CD14-positive monocyte (primary cell): ENCODE measurements at regions not wholly inside any gene's neighbourhood (a gene's known extent, or its start where the extent isn't known, plus 50 kb on each side); places are given as distances from the start of the nearest gene placed in this dataset.

Experiments used
- DNase-seq, 3 donors: peaks; one replicate each; pipeline ENCODE4 v3.0.0-alpha.2; 2011 to 2022
- H2AFZ ChIP-seq: 2 replicates; pipeline ENCODE4 v1.6.0; 2012; ENCODE audit warnings: mild to moderate bottlenecking, low read depth, low read length, inconsistent platforms; ENCODE audit not compliant: insufficient read depth, poor library complexity, severe bottlenecking
- H3K27ac ChIP-seq, 2 donors: 1 replicate in 1 of 2; 2 replicates in 1 of 2; pipeline ENCODE4 v1.5.1; 2012 to 2013; ENCODE audit warnings: low read length in 2 of 2, control low read depth in 1 of 2, inconsistent platforms in 1 of 2, low read depth in 1 of 2, mild to moderate bottlenecking in 1 of 2
- H3K27me3 ChIP-seq, 2 donors: one replicate each; pipeline versions ENCODE4 v1.6.0 to v1.6.1; 2011 to 2013; ENCODE audit warnings: low read length in 2 of 2; ENCODE audit not compliant: control insufficient read depth in 2 of 2, insufficient read depth in 2 of 2
- H3K36me3 ChIP-seq, 2 donors: replicated peaks in 1 of 2; 1 replicate in 1 of 2; 2 replicates in 1 of 2; pipeline versions ENCODE4 v1.5.1 to v1.6.1; 2012 to 2013; ENCODE audit warnings: low read length in 2 of 2, control low read depth in 1 of 2, inconsistent platforms in 1 of 2, mild to moderate bottlenecking in 1 of 2; ENCODE audit not compliant: insufficient read depth in 2 of 2, control insufficient read depth in 1 of 2
- H3K4me1 ChIP-seq, 2 donors: 1 replicate in 1 of 2; 2 replicates in 1 of 2; pipeline versions ENCODE4 v1.5.1 to v1.6.1; 2012 to 2013; ENCODE audit warnings: low read length in 2 of 2, control low read depth in 1 of 2, inconsistent platforms in 1 of 2, mild to moderate bottlenecking in 1 of 2, moderate library complexity in 1 of 2; ENCODE audit not compliant: insufficient read depth in 2 of 2, control insufficient read depth in 1 of 2
- H3K4me2 ChIP-seq: replicated peaks from 2 replicates; pipeline ENCODE3; 2012; ENCODE audit warnings: low read length, moderate library complexity, mild to moderate bottlenecking; ENCODE audit not compliant: poor library complexity, severe bottlenecking; ENCODE audit errors: extremely low read depth
- H3K4me3 ChIP-seq, 3 experiments: fragments of 200-600 bp in 1 of 3; sonication (generic) in 1 of 3; replicated peaks in 1 of 3; 1 replicate in 2 of 3; 2 replicates in 1 of 3; pipeline ENCODE4 v1.5.1; 2011 to 2013; ENCODE audit warnings: low read length in 3 of 3, mild to moderate bottlenecking in 3 of 3, control low read depth in 2 of 3, low read depth in 2 of 3, inconsistent platforms in 1 of 3, moderate library complexity in 1 of 3
- H3K79me2 ChIP-seq: 2 replicates; pipeline ENCODE4 v1.6.0; 2012; ENCODE audit warnings: mild to moderate bottlenecking, control low read depth, inconsistent platforms, low read length, moderate library complexity; ENCODE audit not compliant: insufficient read depth
- H3K9ac ChIP-seq: 2 replicates; pipeline ENCODE4 v1.6.0; 2017; ENCODE audit warnings: low read length, mild to moderate bottlenecking; ENCODE audit not compliant: insufficient read depth, poor library complexity, severe bottlenecking
- H3K9me3 ChIP-seq, 2 donors: replicated peaks in 1 of 2; 1 replicate in 1 of 2; 2 replicates in 1 of 2; pipeline versions ENCODE4 v1.5.1 to v1.6.1; 2012 to 2013; ENCODE audit warnings: low read length in 2 of 2, control low read depth in 1 of 2; ENCODE audit not compliant: control insufficient read depth in 1 of 2, insufficient read depth in 1 of 2
- H4K20me1 ChIP-seq: 2 replicates; pipeline ENCODE4 v1.6.0; 2012; ENCODE audit warnings: mild to moderate bottlenecking, low read length, control low read depth, moderate library complexity; ENCODE audit not compliant: insufficient read depth
- H3K27ac Mint-ChIP-seq, 7 donors: one replicate each; pipeline ENCODE4 v1.8.0; 2020; ENCODE audit warnings: mild to moderate bottlenecking in 7 of 7, mixed read lengths in 7 of 7, moderate library complexity in 6 of 7, inconsistent platforms in 2 of 7
- H3K27me3 Mint-ChIP-seq, 3 donors: one replicate each; pipeline ENCODE4 v1.8.0; 2021 to 2022; ENCODE audit warnings: low read depth in 3 of 3, mild to moderate bottlenecking in 3 of 3, mixed read lengths in 3 of 3, moderate library complexity in 3 of 3, inconsistent platforms in 1 of 3
- H3K36me3 Mint-ChIP-seq, 2 donors: one replicate each; pipeline ENCODE4 v1.8.0; 2020; ENCODE audit warnings: mixed read lengths in 2 of 2, inconsistent platforms in 1 of 2, mild to moderate bottlenecking in 1 of 2
- H3K4me1 Mint-ChIP-seq: one replicate; pipeline ENCODE4 v1.8.0; 2020; ENCODE audit warnings: mild to moderate bottlenecking, mixed read lengths
- H3K4me3 Mint-ChIP-seq, 2 donors: one replicate each; pipeline ENCODE4 v1.8.0; 2020; ENCODE audit warnings: mild to moderate bottlenecking in 2 of 2, mixed read lengths in 2 of 2, moderate library complexity in 1 of 2
- H3K9me3 Mint-ChIP-seq, 7 donors: one replicate each; pipeline ENCODE4 v1.8.0; 2020 to 2022; ENCODE audit warnings: mixed read lengths in 7 of 7, mild to moderate bottlenecking in 6 of 7, moderate library complexity in 6 of 7, inconsistent platforms in 2 of 7
- WGBS: methylation state at CpG from one replicate; pipeline ENCODE4 v1.1.5; 2013; ENCODE audit warnings: missing lambda C conversion rate; ENCODE audit not compliant: insufficient coverage; 5-methylcytosine and 5-hydroxymethylcytosine counted together
- intact Hi-C, 2 donors: fragments of 100-400 bp; cut with micrococcal nuclease; formaldehyde crosslinking; loops; one replicate each; pipeline versions ENCODE4 v1.15.0 to v1.15.1; 2023
- TF ChIP-seq, protein P1 (sequence below): fragments of 200-600 bp; IDR thresholded peaks from one replicate; pipeline ENCODE4 v1.8.0; 2022; ENCODE audit warnings: antibody characterized with exemption, mild to moderate bottlenecking

DNA sequence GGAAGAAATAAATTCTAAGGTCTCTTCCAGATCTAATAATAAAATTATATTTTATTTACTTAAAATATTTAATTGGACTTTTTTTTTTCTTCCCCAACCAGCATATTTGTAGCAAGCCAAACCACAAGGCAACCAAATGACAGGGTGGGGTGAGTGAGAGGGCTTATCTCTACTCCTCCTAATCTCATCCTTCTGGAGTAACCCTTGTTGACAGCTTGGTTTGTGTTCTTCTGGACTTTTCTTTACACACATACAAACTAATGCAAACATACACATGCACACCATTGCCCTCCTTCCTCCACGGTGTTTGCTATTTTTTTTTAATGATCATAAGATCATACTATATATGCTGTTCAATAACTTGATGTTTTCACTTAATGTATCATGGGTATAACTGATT lies 383.1 kb downstream of the DLEU7 start:
- no peak overlapping the region for H3K9ac ChIP-seq
- H3K36me3 ChIP-seq = no peaks in the 10 kb centered on the region
- H3K27me3 ChIP-seq = no peaks in the 10 kb centered on the region
- H3K4me1 ChIP-seq = peaks cover 6 to 8% of the 10 kb centered on the region in 2 donors
- no peak overlapping the region for H2AFZ ChIP-seq
- no peak overlapping the region for H3K4me3 ChIP-seq
- H3K27ac ChIP-seq = no peak overlapping the region
- Mint-ChIP-seq H3K4me3 (no peak overlapping the region), H3K27ac (no peak overlapping the region), H3K36me3 (no peaks in the 10 kb centered on the region), H3K27me3 (peaks cover 0 to 2% (median 0%) of the 10 kb centered on the region in 3 donors), H3K4me1 (peaks cover 11% of the 10 kb centered on the region), H3K9me3 (no peaks in the 10 kb centered on the region)
- H3K4me2 ChIP-seq = no peak overlapping the region
- intact Hi-C loops = no loop called here
- WGBS = no CpG with 5 or more reads among the region's 1 CpG
- TF ChIP-seq, protein P1, sequence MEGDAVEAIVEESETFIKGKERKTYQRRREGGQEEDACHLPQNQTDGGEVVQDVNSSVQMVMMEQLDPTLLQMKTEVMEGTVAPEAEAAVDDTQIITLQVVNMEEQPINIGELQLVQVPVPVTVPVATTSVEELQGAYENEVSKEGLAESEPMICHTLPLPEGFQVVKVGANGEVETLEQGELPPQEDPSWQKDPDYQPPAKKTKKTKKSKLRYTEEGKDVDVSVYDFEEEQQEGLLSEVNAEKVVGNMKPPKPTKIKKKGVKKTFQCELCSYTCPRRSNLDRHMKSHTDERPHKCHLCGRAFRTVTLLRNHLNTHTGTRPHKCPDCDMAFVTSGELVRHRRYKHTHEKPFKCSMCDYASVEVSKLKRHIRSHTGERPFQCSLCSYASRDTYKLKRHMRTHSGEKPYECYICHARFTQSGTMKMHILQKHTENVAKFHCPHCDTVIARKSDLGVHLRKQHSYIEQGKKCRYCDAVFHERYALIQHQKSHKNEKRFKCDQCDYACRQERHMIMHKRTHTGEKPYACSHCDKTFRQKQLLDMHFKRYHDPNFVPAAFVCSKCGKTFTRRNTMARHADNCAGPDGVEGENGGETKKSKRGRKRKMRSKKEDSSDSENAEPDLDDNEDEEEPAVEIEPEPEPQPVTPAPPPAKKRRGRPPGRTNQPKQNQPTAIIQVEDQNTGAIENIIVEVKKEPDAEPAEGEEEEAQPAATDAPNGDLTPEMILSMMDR = no peak
- H3K79me2 ChIP-seq = no peaks in the 10 kb centered on the region
- H3K9me3 ChIP-seq = no peaks in the 10 kb centered on the region
- DNase-seq = no peak
- no peaks in the 10 kb centered on the region for H4K20me1 ChIP-seq

DNA sequence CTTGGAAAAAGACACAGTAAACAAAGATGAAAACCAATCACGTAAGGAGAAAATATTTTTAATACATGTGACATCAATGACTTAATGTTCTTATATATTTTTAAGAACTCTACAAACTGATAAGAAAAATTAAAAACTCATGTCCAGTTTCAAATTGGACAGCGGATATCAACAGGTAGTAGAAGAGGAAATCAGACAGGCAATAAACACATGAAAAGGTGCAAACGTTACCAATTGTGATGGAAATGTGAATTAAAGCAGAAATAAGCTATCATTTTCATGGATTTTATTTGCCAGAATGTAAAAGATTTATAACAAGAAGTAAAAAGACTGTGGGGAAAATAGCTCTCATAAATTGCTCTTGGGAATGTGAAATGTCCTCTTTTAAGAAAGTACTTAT lies 382.3 kb downstream of the DLEU7 start:
- H3K4me1 ChIP-seq = peaks cover 6 to 8% of the 10 kb centered on the region in 2 donors
- no peak overlapping the region for H3K9ac ChIP-seq
- Mint-ChIP-seq H3K9me3 (no peaks in the 10 kb centered on the region), H3K4me3 (no peak overlapping the region), H3K27ac (no peak overlapping the region), H3K36me3 (no peaks in the 10 kb centered on the region), H3K27me3 (peaks cover 0 to under 1% (median 0%) of the 10 kb centered on the region in 3 donors), H3K4me1 (peaks cover 11% of the 10 kb centered on the region)
- TF ChIP-seq, protein P1 = no peak
- intact Hi-C loops = no loop called here
- H3K9me3 ChIP-seq = no peaks in the 10 kb centered on the region
- no peak overlapping the region for H2AFZ ChIP-seq
- WGBS = 100% methylated on average over 1 of the region's 3 CpGs
- no peaks in the 10 kb centered on the region for H3K36me3 ChIP-seq
- H3K4me3 ChIP-seq = no peak overlapping the region
- DNase-seq = no peak
- no peaks in the 10 kb centered on the region for H4K20me1 ChIP-seq
- H3K27ac ChIP-seq = no peak overlapping the region
- no peaks in the 10 kb centered on the region for H3K79me2 ChIP-seq
- H3K27me3 ChIP-seq = no peaks in the 10 kb centered on the region
- H3K4me2 ChIP-seq = no peak overlapping the region
